ENCODE measurements at regions not wholly inside any gene's neighbourhood (a gene's known extent, or its start where the extent isn't known, plus 50 kb on each side); places are given as distances from the start of the nearest gene placed in this dataset.

- in situ Hi-C loops (cut with HindIII; ENCODE audit: extremely low pct_ligation_motif_present, low pct_unique_long_range_greater_than_20kb), result no loop called here
- 3% methylated on average over 5 of the region's 5 CpGs for WGBS (ENCODE audit: low lambda C conversion rate)
- Histone ChIP-seq H3K4me1 (ENCODE audit: insufficient read depth, low read length) (no peaks in the 10 kb centered on the region), H3K36me3 (replicated peaks in 1 of 2; ENCODE audit: control insufficient read depth in 1 of 2, insufficient read depth in 2 of 2, low read length in 2 of 2) (no peaks in the 10 kb centered on the region), H3K4me3 (replicated peaks in 1 of 3; ENCODE audit: insufficient read depth in 1 of 3, low read depth in 2 of 3, low read length in 3 of 3) (no peak overlapping the region), H3K27ac (ENCODE audit: extremely low read length, insufficient read depth, low read length) (no peak overlapping the region), H3K4me2 (ENCODE audit: low read depth, low read length) (no peak overlapping the region), H3K79me2 (ENCODE audit: insufficient read depth, low read length) (no peaks in the 10 kb centered on the region), H2AFZ (ENCODE audit: low read length) (no peak overlapping the region), H3K9ac (ENCODE audit: insufficient read depth, low read depth, low read length) (no peak overlapping the region), H3K27me3 (ENCODE audit: control insufficient read depth in 1 of 2, insufficient read depth in 2 of 2, low read length in 2 of 2) (peaks cover 0 to 29% of the 10 kb centered on the region in 2 experiments; a peak in 3 of 5 replicates), H3K9me3 (ENCODE audit: low read length) (no peaks in the 10 kb centered on the region), H4K20me1 (ENCODE audit: insufficient read depth, low read length) (no peaks in the 10 kb centered on the region)
- DNase-seq (ENCODE audit: low spot score) (no peak), FAIRE-seq (no peak), ATAC-seq (no peak)
- BruUV-seq (replicated peaks), result no TSS peak
- CTCF ChIA-PET (ENCODE audit: low intra/inter-chr PET ratio, low total read pairs), result no interaction called here
- intact Hi-C loops (cut with micrococcal nuclease; ENCODE audit: unreplicated experiment), result no loop called here
- POLR2A ChIA-PET, result no interaction called here
- TF ChIP-seq NFATC3 (CRISPR knock-in tag; IDR thresholded peaks at IDR 0.05), result no peak
- TF ChIP-seq ZBTB44 (CRISPR knock-in tag; IDR thresholded peaks at IDR 0.05), result no peak
- no peak for TF ChIP-seq ZNF646 (CRISPR knock-in tag; IDR thresholded peaks at IDR 0.05)
- TF ChIP-seq, protein P1, sequence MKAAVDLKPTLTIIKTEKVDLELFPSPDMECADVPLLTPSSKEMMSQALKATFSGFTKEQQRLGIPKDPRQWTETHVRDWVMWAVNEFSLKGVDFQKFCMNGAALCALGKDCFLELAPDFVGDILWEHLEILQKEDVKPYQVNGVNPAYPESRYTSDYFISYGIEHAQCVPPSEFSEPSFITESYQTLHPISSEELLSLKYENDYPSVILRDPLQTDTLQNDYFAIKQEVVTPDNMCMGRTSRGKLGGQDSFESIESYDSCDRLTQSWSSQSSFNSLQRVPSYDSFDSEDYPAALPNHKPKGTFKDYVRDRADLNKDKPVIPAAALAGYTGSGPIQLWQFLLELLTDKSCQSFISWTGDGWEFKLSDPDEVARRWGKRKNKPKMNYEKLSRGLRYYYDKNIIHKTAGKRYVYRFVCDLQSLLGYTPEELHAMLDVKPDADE (CRISPR knock-in tag; IDR thresholded peaks at IDR 0.05), result no peak
- TF ChIP-seq ATF7-NPFF (CRISPR knock-in tag; IDR thresholded peaks at IDR 0.05; ENCODE audit: low read depth), result no peak
- TF ChIP-seq GLI4 (CRISPR knock-in tag; IDR thresholded peaks at IDR 0.05; ENCODE audit: borderline replicate concordance), result no peak
- TF ChIP-seq STAG1 (CRISPR knock-in tag; IDR thresholded peaks at IDR 0.05), result no peak
- no peak for TF ChIP-seq NR2C2 (CRISPR knock-in tag; IDR thresholded peaks at IDR 0.05; ENCODE audit: borderline replicate concordance)
- no peak for TF ChIP-seq ZC3H4 (CRISPR knock-in tag; IDR thresholded peaks at IDR 0.05; ENCODE audit: borderline replicate concordance)
- no peak for TF ChIP-seq ATF5 (CRISPR knock-in tag; IDR thresholded peaks at IDR 0.05; ENCODE audit: low read depth)
- no peak for TF ChIP-seq CENPT (CRISPR knock-in tag; IDR thresholded peaks at IDR 0.05; ENCODE audit: low read depth)
These were observed 212.9 kb upstream of the CRY1 start for GRCh38 chr12:107306141-107306659.
